GM23338 (cell line): ENCODE measurements at regions not wholly inside any gene's neighbourhood (a gene's known extent, or its start where the extent isn't known, plus 50 kb on each side); places are given as distances from the start of the nearest gene placed in this dataset.

Experiments
- ATAC-seq: fragments of 200-7000 bp; cut with Tn5 transposase; 3 replicates; pipeline ENCODE4 v1.9.1; 2020
- DNase-seq: peaks from one replicate; pipeline ENCODE4 v3.0.0-alpha.2; 2015; ENCODE audit warnings: low spot score
- H2AFZ ChIP-seq: fragments of 200-600 bp; sonication (generic); 2 replicates; pipeline ENCODE4 v1.8.0; 2016; ENCODE audit warnings: antibody characterized with exemption, mild to moderate bottlenecking, moderate library complexity
- H3F3A ChIP-seq: fragments of 200-600 bp; sonication (generic); replicated peaks from 2 replicates; pipeline ENCODE4 v1.8.0; 2017; ENCODE audit warnings: antibody characterized with exemption, mixed run types, low read depth
- H3K27ac ChIP-seq: fragments of 200-600 bp; sonication (generic); 2 replicates; pipeline ENCODE4 v1.6.1; 2016; ENCODE audit warnings: low read depth
- H3K27me3 ChIP-seq: fragments of 200-600 bp; sonication (generic); 2 replicates; pipeline ENCODE4 v1.8.0; 2016; ENCODE audit warnings: mild to moderate bottlenecking, mixed run types, moderate library complexity; ENCODE audit not compliant: insufficient read depth
- H3K36me3 ChIP-seq: fragments of 200-600 bp; sonication (generic); 2 replicates; pipeline ENCODE4 v1.8.0; 2016; ENCODE audit warnings: mild to moderate bottlenecking; ENCODE audit not compliant: insufficient read depth
- H3K4me1 ChIP-seq: fragments of 200-600 bp; sonication (generic); 2 replicates; pipeline ENCODE4 v1.8.0; 2016; ENCODE audit warnings: mild to moderate bottlenecking, moderate library complexity; ENCODE audit not compliant: insufficient read depth
- H3K4me2 ChIP-seq: fragments of 200-600 bp; sonication (generic); 2 replicates; pipeline ENCODE4 v1.7.1; 2017; ENCODE audit warnings: mixed run types
- H3K4me3 ChIP-seq: fragments of 200-600 bp; sonication (generic); 2 replicates; pipeline ENCODE4 v1.6.1; 2016; ENCODE audit warnings: mixed run types
- H3K79me2 ChIP-seq: fragments of 200-600 bp; sonication (generic); replicated peaks from 2 replicates; pipeline ENCODE4 v1.8.0; 2017; ENCODE audit warnings: mild to moderate bottlenecking; ENCODE audit not compliant: insufficient read depth
- H3K9me2 ChIP-seq: fragments of 200-600 bp; sonication (generic); 2 replicates; pipeline ENCODE4 v1.8.0; 2017; ENCODE audit not compliant: insufficient read depth
- H4K20me1 ChIP-seq: fragments of 200-600 bp; sonication (generic); replicated peaks from 2 replicates; pipeline ENCODE4 v1.8.0; 2017; ENCODE audit warnings: mild to moderate bottlenecking; ENCODE audit not compliant: insufficient read depth
- H3K27ac Mint-ChIP-seq: 2 replicates; pipeline ENCODE4 v1.8.0; 2020; ENCODE audit warnings: inconsistent platforms, mild to moderate bottlenecking, moderate library complexity, mixed read lengths
- H3K27me3 Mint-ChIP-seq: 3 replicates; pipeline ENCODE4 v1.8.0; 2022; ENCODE audit warnings: low read depth, mild to moderate bottlenecking, moderate library complexity, mixed read lengths, inconsistent platforms; ENCODE audit not compliant: insufficient read depth, poor library complexity
- H3K36me3 Mint-ChIP-seq: 3 replicates; pipeline ENCODE4 v1.8.0; 2021; ENCODE audit warnings: low read depth, mild to moderate bottlenecking, inconsistent platforms, moderate library complexity, mixed read lengths
- H3K4me1 Mint-ChIP-seq: 3 replicates; pipeline ENCODE4 v1.8.0; 2020; ENCODE audit warnings: mild to moderate bottlenecking, inconsistent platforms, mixed read lengths
- H3K4me3 Mint-ChIP-seq: 3 replicates; pipeline ENCODE4 v1.8.0; 2021; ENCODE audit warnings: moderate library complexity, mild to moderate bottlenecking, inconsistent platforms, mixed read lengths
- H3K9me3 Mint-ChIP-seq: 3 replicates; pipeline ENCODE4 v1.8.0; 2020; ENCODE audit warnings: moderate library complexity, mild to moderate bottlenecking, inconsistent platforms, mixed read lengths
- CREB1 ChIP-seq: fragments of 250-450 bp; sonication (Bioruptor Pico); IDR thresholded peaks from 2 replicates; pipeline ENCODE4 v1.5.0; 2020; ENCODE audit warnings: low read depth, mild to moderate bottlenecking, moderate library complexity
- EZH2 ChIP-seq: fragments of 200-600 bp; sonication (generic); IDR thresholded peaks from one replicate; pipeline ENCODE4 v1.8.0; 2017; ENCODE audit warnings: antibody characterized with exemption, mild to moderate bottlenecking, low read depth; ENCODE audit not compliant: unreplicated experiment
- EZH2phosphoT487 ChIP-seq: fragments of 200-600 bp; sonication (generic); IDR thresholded peaks from one replicate; pipeline ENCODE4 v1.8.1; 2018; ENCODE audit warnings: antibody characterized with exemption; ENCODE audit not compliant: unreplicated experiment
- JUNB ChIP-seq: IDR thresholded peaks from one replicate; pipeline ENCODE4 v1.6.1; 2016; ENCODE audit warnings: antibody characterized with exemption; ENCODE audit not compliant: unreplicated experiment
- NANOG ChIP-seq: IDR thresholded peaks from 2 replicates; pipeline ENCODE4 v1.6.1; 2016; ENCODE audit warnings: antibody characterized with exemption, borderline replicate concordance
- POLR2AphosphoS5 ChIP-seq: IDR thresholded peaks from 2 replicates; pipeline ENCODE4 v1.6.1; 2016; ENCODE audit warnings: antibody characterized with exemption, low read depth
- STAT1 ChIP-seq: IDR thresholded peaks from one replicate; pipeline ENCODE4 v1.6.1; 2016; ENCODE audit warnings: antibody characterized with exemption; ENCODE audit not compliant: unreplicated experiment
- ZNF114 ChIP-seq: fragments of 250-450 bp; sonication (Bioruptor Pico); IDR thresholded peaks from 2 replicates; pipeline ENCODE4 v1.5.0; 2020; ENCODE audit warnings: mild to moderate bottlenecking, moderate library complexity
- ZNF331 ChIP-seq: fragments of 250-450 bp; sonication (Bioruptor Pico); IDR thresholded peaks from 2 replicates; pipeline ENCODE4 v1.5.0; 2020; ENCODE audit warnings: low read depth, mild to moderate bottlenecking, moderate library complexity
- TF ChIP-seq, protein P1 (sequence below), 2 experiments: fragments of 200-600 bp in 1 of 2; sonication (generic) in 1 of 2; conservative IDR thresholded peaks; 2 replicates each; pipeline versions ENCODE4 v1.5.1 to v1.6.1; 2016 to 2017; ENCODE audit warnings: antibody characterized with exemption in 2 of 2, low read depth in 2 of 2, mild to moderate bottlenecking in 2 of 2, moderate library complexity in 1 of 2
- TF ChIP-seq, protein P2 (sequence below): IDR thresholded peaks from 2 replicates; pipeline ENCODE4 v1.6.1; 2016; ENCODE audit warnings: antibody characterized with exemption
- TF ChIP-seq, protein P3 (sequence below): IDR thresholded peaks from one replicate; pipeline ENCODE4 v1.6.1; 2018; ENCODE audit warnings: antibody characterized with exemption; ENCODE audit not compliant: unreplicated experiment
- TF ChIP-seq, protein P4 (sequence below): fragments of 250-450 bp; sonication (Bioruptor Pico); IDR thresholded peaks from 2 replicates; pipeline ENCODE4 v1.5.0; 2020; ENCODE audit warnings: mild to moderate bottlenecking, moderate library complexity

DNA sequence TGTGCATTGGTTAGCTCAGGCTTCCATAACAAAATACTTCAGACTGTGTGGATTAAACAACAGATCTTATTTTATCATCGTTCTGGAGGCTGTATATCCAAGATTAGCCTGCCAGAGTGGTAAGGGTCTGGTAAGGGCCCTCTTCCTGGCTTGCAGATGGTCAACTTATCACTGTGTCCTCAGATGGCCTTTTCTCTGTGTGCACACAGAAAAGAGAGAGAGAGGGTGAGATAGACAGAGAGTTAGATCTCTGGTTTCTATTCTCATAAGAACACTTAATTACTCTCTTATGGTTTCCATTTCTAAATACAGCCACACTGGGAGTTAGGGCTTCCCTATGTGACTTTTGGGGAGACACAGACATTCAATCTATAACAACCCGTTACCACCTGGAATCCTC is 1003.5 kb downstream of the TSN start:
- Histone ChIP-seq H3K9me2 (no peaks in the 10 kb centered on the region), H3F3A (no peaks in the 10 kb centered on the region), H3K4me3 (no peak overlapping the region), H3K4me1 (no peaks in the 10 kb centered on the region), H3K79me2 (no peaks in the 10 kb centered on the region), H3K36me3 (no peaks in the 10 kb centered on the region), H3K27ac (no peak overlapping the region), H4K20me1 (no peaks in the 10 kb centered on the region), H2AFZ (no peak overlapping the region), H3K27me3 (no peaks in the 10 kb centered on the region), H3K4me2 (no peak overlapping the region)
- Mint-ChIP-seq H3K27me3 (no peaks in the 10 kb centered on the region), H3K9me3 (no peaks in the 10 kb centered on the region), H3K36me3 (no peaks in the 10 kb centered on the region), H3K27ac (no peak overlapping the region), H3K4me3 (no peak overlapping the region), H3K4me1 (no peaks in the 10 kb centered on the region)
- ATAC-seq (no peak), DNase-seq (no peak)
- TF ChIP-seq, protein P1, sequence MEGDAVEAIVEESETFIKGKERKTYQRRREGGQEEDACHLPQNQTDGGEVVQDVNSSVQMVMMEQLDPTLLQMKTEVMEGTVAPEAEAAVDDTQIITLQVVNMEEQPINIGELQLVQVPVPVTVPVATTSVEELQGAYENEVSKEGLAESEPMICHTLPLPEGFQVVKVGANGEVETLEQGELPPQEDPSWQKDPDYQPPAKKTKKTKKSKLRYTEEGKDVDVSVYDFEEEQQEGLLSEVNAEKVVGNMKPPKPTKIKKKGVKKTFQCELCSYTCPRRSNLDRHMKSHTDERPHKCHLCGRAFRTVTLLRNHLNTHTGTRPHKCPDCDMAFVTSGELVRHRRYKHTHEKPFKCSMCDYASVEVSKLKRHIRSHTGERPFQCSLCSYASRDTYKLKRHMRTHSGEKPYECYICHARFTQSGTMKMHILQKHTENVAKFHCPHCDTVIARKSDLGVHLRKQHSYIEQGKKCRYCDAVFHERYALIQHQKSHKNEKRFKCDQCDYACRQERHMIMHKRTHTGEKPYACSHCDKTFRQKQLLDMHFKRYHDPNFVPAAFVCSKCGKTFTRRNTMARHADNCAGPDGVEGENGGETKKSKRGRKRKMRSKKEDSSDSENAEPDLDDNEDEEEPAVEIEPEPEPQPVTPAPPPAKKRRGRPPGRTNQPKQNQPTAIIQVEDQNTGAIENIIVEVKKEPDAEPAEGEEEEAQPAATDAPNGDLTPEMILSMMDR (conservative IDR thresholded peaks at IDR 0.05; ENCODE audit: low read depth in 2 of 2) = no peak
- TF ChIP-seq EZH2phosphoT487 (no peak), JUNB (no peak), POLR2AphosphoS5 (no peak), ZNF331 (CRISPR knock-in tag) (no peak), NANOG (no peak), EZH2 (no peak), CREB1 (CRISPR knock-in tag) (no peak), ZNF114 (CRISPR knock-in tag) (no peak), STAT1 (no peak)
- TF ChIP-seq, protein P2, sequence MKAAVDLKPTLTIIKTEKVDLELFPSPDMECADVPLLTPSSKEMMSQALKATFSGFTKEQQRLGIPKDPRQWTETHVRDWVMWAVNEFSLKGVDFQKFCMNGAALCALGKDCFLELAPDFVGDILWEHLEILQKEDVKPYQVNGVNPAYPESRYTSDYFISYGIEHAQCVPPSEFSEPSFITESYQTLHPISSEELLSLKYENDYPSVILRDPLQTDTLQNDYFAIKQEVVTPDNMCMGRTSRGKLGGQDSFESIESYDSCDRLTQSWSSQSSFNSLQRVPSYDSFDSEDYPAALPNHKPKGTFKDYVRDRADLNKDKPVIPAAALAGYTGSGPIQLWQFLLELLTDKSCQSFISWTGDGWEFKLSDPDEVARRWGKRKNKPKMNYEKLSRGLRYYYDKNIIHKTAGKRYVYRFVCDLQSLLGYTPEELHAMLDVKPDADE = no peak
- TF ChIP-seq, protein P3, sequence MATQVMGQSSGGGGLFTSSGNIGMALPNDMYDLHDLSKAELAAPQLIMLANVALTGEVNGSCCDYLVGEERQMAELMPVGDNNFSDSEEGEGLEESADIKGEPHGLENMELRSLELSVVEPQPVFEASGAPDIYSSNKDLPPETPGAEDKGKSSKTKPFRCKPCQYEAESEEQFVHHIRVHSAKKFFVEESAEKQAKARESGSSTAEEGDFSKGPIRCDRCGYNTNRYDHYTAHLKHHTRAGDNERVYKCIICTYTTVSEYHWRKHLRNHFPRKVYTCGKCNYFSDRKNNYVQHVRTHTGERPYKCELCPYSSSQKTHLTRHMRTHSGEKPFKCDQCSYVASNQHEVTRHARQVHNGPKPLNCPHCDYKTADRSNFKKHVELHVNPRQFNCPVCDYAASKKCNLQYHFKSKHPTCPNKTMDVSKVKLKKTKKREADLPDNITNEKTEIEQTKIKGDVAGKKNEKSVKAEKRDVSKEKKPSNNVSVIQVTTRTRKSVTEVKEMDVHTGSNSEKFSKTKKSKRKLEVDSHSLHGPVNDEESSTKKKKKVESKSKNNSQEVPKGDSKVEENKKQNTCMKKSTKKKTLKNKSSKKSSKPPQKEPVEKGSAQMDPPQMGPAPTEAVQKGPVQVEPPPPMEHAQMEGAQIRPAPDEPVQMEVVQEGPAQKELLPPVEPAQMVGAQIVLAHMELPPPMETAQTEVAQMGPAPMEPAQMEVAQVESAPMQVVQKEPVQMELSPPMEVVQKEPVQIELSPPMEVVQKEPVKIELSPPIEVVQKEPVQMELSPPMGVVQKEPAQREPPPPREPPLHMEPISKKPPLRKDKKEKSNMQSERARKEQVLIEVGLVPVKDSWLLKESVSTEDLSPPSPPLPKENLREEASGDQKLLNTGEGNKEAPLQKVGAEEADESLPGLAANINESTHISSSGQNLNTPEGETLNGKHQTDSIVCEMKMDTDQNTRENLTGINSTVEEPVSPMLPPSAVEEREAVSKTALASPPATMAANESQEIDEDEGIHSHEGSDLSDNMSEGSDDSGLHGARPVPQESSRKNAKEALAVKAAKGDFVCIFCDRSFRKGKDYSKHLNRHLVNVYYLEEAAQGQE = no peak
- TF ChIP-seq, protein P4, sequence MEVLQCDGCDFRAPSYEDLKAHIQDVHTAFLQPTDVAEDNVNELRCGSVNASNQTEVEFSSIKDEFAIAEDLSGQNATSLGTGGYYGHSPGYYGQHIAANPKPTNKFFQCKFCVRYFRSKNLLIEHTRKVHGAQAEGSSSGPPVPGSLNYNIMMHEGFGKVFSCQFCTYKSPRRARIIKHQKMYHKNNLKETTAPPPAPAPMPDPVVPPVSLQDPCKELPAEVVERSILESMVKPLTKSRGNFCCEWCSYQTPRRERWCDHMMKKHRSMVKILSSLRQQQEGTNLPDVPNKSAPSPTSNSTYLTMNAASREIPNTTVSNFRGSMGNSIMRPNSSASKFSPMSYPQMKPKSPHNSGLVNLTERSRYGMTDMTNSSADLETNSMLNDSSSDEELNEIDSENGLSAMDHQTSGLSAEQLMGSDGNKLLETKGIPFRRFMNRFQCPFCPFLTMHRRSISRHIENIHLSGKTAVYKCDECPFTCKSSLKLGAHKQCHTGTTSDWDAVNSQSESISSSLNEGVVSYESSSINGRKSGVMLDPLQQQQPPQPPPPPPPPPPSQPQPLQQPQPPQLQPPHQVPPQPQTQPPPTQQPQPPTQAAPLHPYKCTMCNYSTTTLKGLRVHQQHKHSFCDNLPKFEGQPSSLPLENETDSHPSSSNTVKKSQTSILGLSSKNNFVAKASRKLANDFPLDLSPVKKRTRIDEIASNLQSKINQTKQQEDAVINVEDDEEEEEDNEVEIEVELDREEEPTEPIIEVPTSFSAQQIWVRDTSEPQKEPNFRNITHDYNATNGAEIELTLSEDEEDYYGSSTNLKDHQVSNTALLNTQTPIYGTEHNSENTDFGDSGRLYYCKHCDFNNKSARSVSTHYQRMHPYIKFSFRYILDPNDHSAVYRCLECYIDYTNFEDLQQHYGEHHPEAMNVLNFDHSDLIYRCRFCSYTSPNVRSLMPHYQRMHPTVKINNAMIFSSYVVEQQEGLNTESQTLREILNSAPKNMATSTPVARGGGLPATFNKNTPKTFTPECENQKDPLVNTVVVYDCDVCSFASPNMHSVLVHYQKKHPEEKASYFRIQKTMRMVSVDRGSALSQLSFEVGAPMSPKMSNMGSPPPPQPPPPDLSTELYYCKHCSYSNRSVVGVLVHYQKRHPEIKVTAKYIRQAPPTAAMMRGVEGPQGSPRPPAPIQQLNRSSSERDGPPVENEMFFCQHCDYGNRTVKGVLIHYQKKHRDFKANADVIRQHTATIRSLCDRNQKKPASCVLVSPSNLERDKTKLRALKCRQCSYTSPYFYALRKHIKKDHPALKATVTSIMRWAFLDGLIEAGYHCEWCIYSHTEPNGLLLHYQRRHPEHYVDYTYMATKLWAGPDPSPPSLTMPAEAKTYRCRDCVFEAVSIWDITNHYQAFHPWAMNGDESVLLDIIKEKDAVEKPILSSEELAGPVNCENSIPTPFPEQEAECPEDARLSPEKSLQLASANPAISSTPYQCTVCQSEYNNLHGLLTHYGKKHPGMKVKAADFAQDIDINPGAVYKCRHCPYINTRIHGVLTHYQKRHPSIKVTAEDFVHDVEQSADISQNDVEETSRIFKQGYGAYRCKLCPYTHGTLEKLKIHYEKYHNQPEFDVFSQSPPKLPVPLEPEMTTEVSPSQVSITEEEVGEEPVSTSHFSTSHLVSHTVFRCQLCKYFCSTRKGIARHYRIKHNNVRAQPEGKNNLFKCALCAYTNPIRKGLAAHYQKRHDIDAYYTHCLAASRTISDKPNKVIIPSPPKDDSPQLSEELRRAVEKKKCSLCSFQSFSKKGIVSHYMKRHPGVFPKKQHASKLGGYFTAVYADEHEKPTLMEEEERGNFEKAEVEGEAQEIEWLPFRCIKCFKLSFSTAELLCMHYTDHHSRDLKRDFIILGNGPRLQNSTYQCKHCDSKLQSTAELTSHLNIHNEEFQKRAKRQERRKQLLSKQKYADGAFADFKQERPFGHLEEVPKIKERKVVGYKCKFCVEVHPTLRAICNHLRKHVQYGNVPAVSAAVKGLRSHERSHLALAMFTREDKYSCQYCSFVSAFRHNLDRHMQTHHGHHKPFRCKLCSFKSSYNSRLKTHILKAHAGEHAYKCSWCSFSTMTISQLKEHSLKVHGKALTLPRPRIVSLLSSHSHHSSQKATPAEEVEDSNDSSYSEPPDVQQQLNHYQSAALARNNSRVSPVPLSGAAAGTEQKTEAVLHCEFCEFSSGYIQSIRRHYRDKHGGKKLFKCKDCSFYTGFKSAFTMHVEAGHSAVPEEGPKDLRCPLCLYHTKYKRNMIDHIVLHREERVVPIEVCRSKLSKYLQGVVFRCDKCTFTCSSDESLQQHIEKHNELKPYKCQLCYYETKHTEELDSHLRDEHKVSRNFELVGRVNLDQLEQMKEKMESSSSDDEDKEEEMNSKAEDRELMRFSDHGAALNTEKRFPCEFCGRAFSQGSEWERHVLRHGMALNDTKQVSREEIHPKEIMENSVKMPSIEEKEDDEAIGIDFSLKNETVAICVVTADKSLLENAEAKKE (CRISPR knock-in tag) = no peak
